ENCODE measurements at regions not wholly inside any gene's neighbourhood (a gene's known extent, or its start where the extent isn't known, plus 50 kb on each side); places are given as distances from the start of the nearest gene placed in this dataset.

GRCh38 chr5:102139029-102139428 lies 157.1 kb downstream of the SLCO4C1 start:
- TF ChIP-seq CTCF (IDR thresholded peaks at IDR 0.05; ENCODE audit: low read length) = no peak
- no peak for TF ChIP-seq EZH2 (IDR thresholded peaks at IDR 0.05; ENCODE audit: borderline replicate concordance, low read length)
